B cell (primary cell): ENCODE measurements at regions not wholly inside any gene's neighbourhood (a gene's known extent, or its start where the extent isn't known, plus 50 kb on each side); places are given as distances from the start of the nearest gene placed in this dataset.

ENCODE experiments used
- ATAC-seq: fragments of 200-7000 bp; cut with Tn5 transposase; one replicate; pipeline ENCODE4 v1.10.0; 2021; ENCODE audit warnings: low read depth, mild to moderate bottlenecking, moderate number of reproducible peaks, moderate library complexity
- CTCF ChIA-PET: fragments of 350-600 bp; sonication (Branson Sonifier 250); formaldehyde crosslinking; loops from one replicate; lab custom pipeline; 2021; ENCODE audit warnings: antibody characterized with exemption, inconsistent platforms; lab: Charles Lee
- POLR2A ChIA-PET: fragments of 350-600 bp; sonication (Branson Sonifier 250); formaldehyde crosslinking; loops from one replicate; lab custom pipeline; 2021; ENCODE audit warnings: antibody characterized with exemption; lab: Charles Lee
- DNase-seq: peaks from one replicate; pipeline ENCODE4 v3.0.0; 2013
- H2AFZ ChIP-seq: 2 replicates; pipeline ENCODE4 v1.6.1; 2012; ENCODE audit warnings: mild to moderate bottlenecking, low read depth, low read length; ENCODE audit not compliant: insufficient read depth, poor library complexity, severe bottlenecking
- H3K27ac ChIP-seq, 2 donors: 1 replicate in 1 of 2; 2 replicates in 1 of 2; pipeline ENCODE4 v1.5.1; 2012 to 2013; ENCODE audit warnings: low read length in 2 of 2, mild to moderate bottlenecking in 2 of 2, moderate library complexity in 1 of 2
- H3K27me3 ChIP-seq, 4 experiments: fragments of 200-600 bp in 1 of 4; sonication (generic) in 1 of 4; replicated peaks in 1 of 4; 1 replicate in 2 of 4; 2 replicates in 2 of 4; pipeline versions ENCODE4 v1.6.1 to v1.7.0; 2013 to 2016; ENCODE audit warnings: low read length in 3 of 4, mild to moderate bottlenecking in 2 of 4, mixed read lengths in 1 of 4, moderate library complexity in 1 of 4; ENCODE audit not compliant: insufficient read depth in 4 of 4, control insufficient read depth in 3 of 4; ENCODE audit errors: control extremely low read depth in 1 of 4
- H3K36me3 ChIP-seq, 2 experiments: replicated peaks in 1 of 2; 1 replicate in 1 of 2; 2 replicates in 1 of 2; pipeline versions ENCODE4 v1.6.1 to v1.7.1; 2013; ENCODE audit warnings: low read length in 1 of 2; ENCODE audit not compliant: insufficient read depth in 2 of 2, control insufficient read depth in 1 of 2; ENCODE audit errors: control extremely low read depth in 1 of 2, extremely low read depth in 1 of 2
- H3K4me1 ChIP-seq, 2 donors: fragments of 200-600 bp in 1 of 2; sonication (generic) in 1 of 2; 1 replicate in 1 of 2; 2 replicates in 1 of 2; pipeline versions ENCODE4 v1.5.1 to v1.6.1; 2013 to 2017; ENCODE audit warnings: low read length in 2 of 2; ENCODE audit not compliant: control insufficient read depth in 2 of 2, insufficient read depth in 2 of 2
- H3K4me2 ChIP-seq: replicated peaks from 2 replicates; pipeline ENCODE3; 2012; ENCODE audit warnings: mild to moderate bottlenecking, low read depth, low read length; ENCODE audit not compliant: poor library complexity, severe bottlenecking
- H3K4me3 ChIP-seq, 5 experiments: fragments of 200-600 bp in 1 of 5; sonication (generic) in 1 of 5; 1 replicate in 3 of 5; 2 replicates in 2 of 5; pipeline versions ENCODE4 v1.5.1 to v1.7.0; 2011 to 2016; ENCODE audit warnings: low read length in 4 of 5, mild to moderate bottlenecking in 4 of 5, low read depth in 2 of 5, control low read depth in 1 of 5, moderate library complexity in 1 of 5; ENCODE audit not compliant: insufficient read depth in 1 of 5; ENCODE audit errors: control extremely low read depth in 1 of 5, extremely low read depth in 1 of 5
- H3K79me2 ChIP-seq: fragments of 200-600 bp; sonication (generic); one replicate; pipeline ENCODE4 v1.6.0; 2016; ENCODE audit warnings: low read length; ENCODE audit not compliant: control insufficient read depth, insufficient read depth
- H3K9ac ChIP-seq: fragments of 200-600 bp; sonication (generic); 2 replicates; pipeline ENCODE4 v1.6.1; 2017; ENCODE audit warnings: mild to moderate bottlenecking, low read length, moderate library complexity
- H3K9me3 ChIP-seq, 3 donors: one replicate each; pipeline versions ENCODE4 v1.6.1 to v1.7.1; 2013; ENCODE audit warnings: low read length in 2 of 3; ENCODE audit not compliant: control insufficient read depth in 2 of 3, insufficient read depth in 1 of 3; ENCODE audit errors: control extremely low read depth in 1 of 3
- H4K20me1 ChIP-seq: 2 replicates; pipeline ENCODE4 v1.6.0; 2012; ENCODE audit warnings: mild to moderate bottlenecking, low read length; ENCODE audit not compliant: insufficient read depth, control insufficient read depth, poor library complexity, severe bottlenecking
- H3K27ac Mint-ChIP-seq: one replicate; pipeline ENCODE4 v1.8.0; 2021; ENCODE audit warnings: mixed read lengths
- H3K27me3 Mint-ChIP-seq: one replicate; pipeline ENCODE4 v1.8.0; 2021; ENCODE audit warnings: mixed read lengths
- H3K4me1 Mint-ChIP-seq: one replicate; pipeline ENCODE4 v1.8.0; 2021; ENCODE audit warnings: mixed read lengths
- H3K4me3 Mint-ChIP-seq: one replicate; pipeline ENCODE4 v1.8.0; 2021; ENCODE audit warnings: mixed read lengths
- H3K9me3 Mint-ChIP-seq: one replicate; pipeline ENCODE4 v1.8.0; 2022; ENCODE audit warnings: mixed read lengths; ENCODE audit not compliant: insufficient read depth
- EZH2 ChIP-seq: IDR thresholded peaks from 2 replicates; pipeline ENCODE4 v1.6.1; 2012; ENCODE audit warnings: borderline replicate concordance, low read depth, mild to moderate bottlenecking, moderate library complexity, low read length; ENCODE audit not compliant: insufficient read depth, poor library complexity, severe bottlenecking
- WGBS: methylation state at CpG from one replicate; pipeline ENCODE4 v1.1.5; 2013; ENCODE audit warnings: missing lambda C conversion rate; ENCODE audit not compliant: insufficient coverage; 5-methylcytosine and 5-hydroxymethylcytosine counted together
- intact Hi-C: fragments of 100-400 bp; cut with micrococcal nuclease; formaldehyde crosslinking; loops from one replicate; pipeline ENCODE4 v1.10.0; 2022
- TF ChIP-seq, protein P1 (sequence below): fragments of 200-600 bp; IDR thresholded peaks from one replicate; pipeline ENCODE4 v1.8.0; 2022; ENCODE audit warnings: antibody characterized with exemption, mild to moderate bottlenecking

DNA sequence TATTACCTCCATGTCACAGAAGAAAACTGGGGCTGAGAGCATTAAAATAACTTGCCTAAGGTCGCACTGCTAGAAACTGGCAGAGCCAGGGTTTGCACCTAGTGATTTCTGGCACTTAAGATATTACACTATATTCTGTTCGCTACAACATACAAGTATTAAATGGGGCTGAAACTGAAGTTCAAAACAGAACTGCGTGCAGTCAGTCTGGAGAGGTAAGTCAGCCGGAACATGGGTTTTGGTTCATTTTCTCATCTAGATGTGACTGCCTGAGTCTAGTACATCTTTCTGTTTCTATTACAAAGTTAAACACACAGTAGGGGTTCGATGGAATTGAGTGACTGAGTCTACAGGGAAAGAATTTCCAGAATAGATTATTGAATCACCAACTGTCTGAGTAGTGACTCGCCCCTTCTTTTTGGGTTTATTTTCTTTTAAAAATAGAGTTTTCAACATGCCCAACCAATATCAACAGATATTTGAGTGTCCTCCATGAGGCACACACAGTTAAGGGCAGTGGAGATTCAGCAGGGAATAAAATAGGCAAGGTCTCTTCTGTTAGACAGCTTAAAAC is 150.8 kb downstream of the RNF152 start:
- no peak overlapping the region for H3K4me3 ChIP-seq
- no peaks in the 10 kb centered on the region for H3K4me1 ChIP-seq
- ATAC-seq = no peak
- no peak overlapping the region for H3K4me2 ChIP-seq
- Mint-ChIP-seq H3K27ac (no peak overlapping the region), H3K9me3 (peaks cover 3% of the 10 kb centered on the region), H3K4me1 (no peaks in the 10 kb centered on the region), H3K27me3 (peaks cover 3% of the 10 kb centered on the region), H3K4me3 (no peak overlapping the region)
- TF ChIP-seq EZH2 = no peak
- TF ChIP-seq, protein P1, sequence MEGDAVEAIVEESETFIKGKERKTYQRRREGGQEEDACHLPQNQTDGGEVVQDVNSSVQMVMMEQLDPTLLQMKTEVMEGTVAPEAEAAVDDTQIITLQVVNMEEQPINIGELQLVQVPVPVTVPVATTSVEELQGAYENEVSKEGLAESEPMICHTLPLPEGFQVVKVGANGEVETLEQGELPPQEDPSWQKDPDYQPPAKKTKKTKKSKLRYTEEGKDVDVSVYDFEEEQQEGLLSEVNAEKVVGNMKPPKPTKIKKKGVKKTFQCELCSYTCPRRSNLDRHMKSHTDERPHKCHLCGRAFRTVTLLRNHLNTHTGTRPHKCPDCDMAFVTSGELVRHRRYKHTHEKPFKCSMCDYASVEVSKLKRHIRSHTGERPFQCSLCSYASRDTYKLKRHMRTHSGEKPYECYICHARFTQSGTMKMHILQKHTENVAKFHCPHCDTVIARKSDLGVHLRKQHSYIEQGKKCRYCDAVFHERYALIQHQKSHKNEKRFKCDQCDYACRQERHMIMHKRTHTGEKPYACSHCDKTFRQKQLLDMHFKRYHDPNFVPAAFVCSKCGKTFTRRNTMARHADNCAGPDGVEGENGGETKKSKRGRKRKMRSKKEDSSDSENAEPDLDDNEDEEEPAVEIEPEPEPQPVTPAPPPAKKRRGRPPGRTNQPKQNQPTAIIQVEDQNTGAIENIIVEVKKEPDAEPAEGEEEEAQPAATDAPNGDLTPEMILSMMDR = no peak
- no peaks in the 10 kb centered on the region for H3K36me3 ChIP-seq
- intact Hi-C loops = no loop called here
- H3K27me3 ChIP-seq = no peaks in the 10 kb centered on the region
- CTCF ChIA-PET = no interaction called here
- H3K9ac ChIP-seq = no peak overlapping the region
- POLR2A ChIA-PET = no interaction called here
- no peak for DNase-seq
- no peaks in the 10 kb centered on the region for H3K79me2 ChIP-seq
- WGBS = no CpG with 5 or more reads among the region's 6 CpGs
- H4K20me1 ChIP-seq = no peaks in the 10 kb centered on the region
- no peaks in the 10 kb centered on the region for H3K9me3 ChIP-seq
- no peak overlapping the region for H3K27ac ChIP-seq
- H2AFZ ChIP-seq = no peak overlapping the region

DNA sequence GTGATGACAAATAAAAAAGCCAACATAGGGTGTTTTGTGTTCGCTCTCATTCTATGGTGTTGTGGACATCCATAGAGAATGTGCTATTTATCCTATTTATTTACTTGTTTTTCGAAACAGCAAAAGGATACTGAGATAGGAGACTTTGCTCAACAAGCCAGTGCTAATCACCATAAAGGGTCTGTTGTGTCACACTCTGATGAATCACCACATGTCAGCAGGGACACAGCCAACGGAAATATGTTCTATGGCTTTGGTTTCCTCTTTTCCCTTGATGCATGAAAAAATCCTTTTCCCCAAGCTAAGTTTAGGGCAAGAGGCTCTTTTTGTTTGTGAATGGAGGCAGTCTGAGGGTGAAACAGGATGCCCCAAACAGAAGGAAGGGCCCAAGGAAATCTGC is 154.3 kb downstream of the RNF152 start:
- ChIA-PET POLR2A (no interaction called here), CTCF (no interaction called here)
- H3K27me3 ChIP-seq = no peaks in the 10 kb centered on the region
- intact Hi-C loops = no loop called here
- H3K36me3 ChIP-seq = no peaks in the 10 kb centered on the region
- Mint-ChIP-seq H3K27ac (no peak overlapping the region), H3K4me3 (no peak overlapping the region), H3K4me1 (no peaks in the 10 kb centered on the region), H3K9me3 (peaks cover 3% of the 10 kb centered on the region), H3K27me3 (peaks cover 3% of the 10 kb centered on the region)
- H3K27ac ChIP-seq = no peak overlapping the region
- no CpG with 5 or more reads among the region's 3 CpGs for WGBS
- no peak overlapping the region for H3K9ac ChIP-seq
- no peaks in the 10 kb centered on the region for H3K4me1 ChIP-seq
- ATAC-seq = no peak
- H3K79me2 ChIP-seq = no peaks in the 10 kb centered on the region
- H3K4me2 ChIP-seq = no peak overlapping the region
- H4K20me1 ChIP-seq = no peaks in the 10 kb centered on the region
- no peak for DNase-seq
- H3K4me3 ChIP-seq = no peak overlapping the region
- TF ChIP-seq, protein P1 = no peak
- no peak for TF ChIP-seq EZH2
- H3K9me3 ChIP-seq = no peaks in the 10 kb centered on the region
- H2AFZ ChIP-seq = no peak overlapping the region
